Ascending aorta (tissue), 2 donors: ENCODE measurements at regions not wholly inside any gene's neighbourhood (a gene's known extent, or its start where the extent isn't known, plus 50 kb on each side); places are given as distances from the start of the nearest gene placed in this dataset.

Source experiments
- DNase-seq, 2 donors: peaks; one replicate each; pipeline ENCODE4 v3.0.0-alpha.2; 2019; ENCODE audit warnings: low spot score in 2 of 2
- H3K27ac ChIP-seq, 2 donors: fragments of 200-600 bp; sonication (generic); one replicate each; pipeline ENCODE4 v1.5.1; 2016 to 2017; ENCODE audit warnings: mild to moderate bottlenecking in 1 of 2
- H3K27me3 ChIP-seq: fragments of 200-600 bp; sonication (generic); one replicate; pipeline ENCODE4 v1.5.1; 2017
- H3K36me3 ChIP-seq, 2 donors: fragments of 200-600 bp; sonication (generic); one replicate each; pipeline ENCODE4 v1.5.1; 2016
- H3K4me1 ChIP-seq, 2 donors: fragments of 200-600 bp; sonication (generic); one replicate each; pipeline ENCODE4 v1.5.1; 2016 to 2017; ENCODE audit warnings: mild to moderate bottlenecking in 1 of 2
- H3K4me3 ChIP-seq, 2 donors: fragments of 200-600 bp; sonication (generic); one replicate each; pipeline ENCODE4 v1.5.1; 2016 to 2017; ENCODE audit warnings: mild to moderate bottlenecking in 1 of 2
- H3K9me3 ChIP-seq, 2 donors: fragments of 200-600 bp; sonication (generic); one replicate each; pipeline ENCODE4 v1.5.1; 2016
- intact Hi-C: fragments of 100-400 bp; cut with DNase I; formaldehyde crosslinking; loops from one replicate; pipeline ENCODE4 v1.15.1; 2023
- TF ChIP-seq, protein P1 (sequence below), 3 experiments: fragments of 200-600 bp in 2 of 3; fragments of 450-650 bp in 1 of 3; sonication (generic) in 2 of 3; IDR thresholded peaks; one replicate each; pipeline ENCODE4 v1.5.1; 2016 to 2019; ENCODE audit warnings: antibody characterized with exemption in 3 of 3, mild to moderate bottlenecking in 1 of 3, moderate library complexity in 1 of 3

DNA sequence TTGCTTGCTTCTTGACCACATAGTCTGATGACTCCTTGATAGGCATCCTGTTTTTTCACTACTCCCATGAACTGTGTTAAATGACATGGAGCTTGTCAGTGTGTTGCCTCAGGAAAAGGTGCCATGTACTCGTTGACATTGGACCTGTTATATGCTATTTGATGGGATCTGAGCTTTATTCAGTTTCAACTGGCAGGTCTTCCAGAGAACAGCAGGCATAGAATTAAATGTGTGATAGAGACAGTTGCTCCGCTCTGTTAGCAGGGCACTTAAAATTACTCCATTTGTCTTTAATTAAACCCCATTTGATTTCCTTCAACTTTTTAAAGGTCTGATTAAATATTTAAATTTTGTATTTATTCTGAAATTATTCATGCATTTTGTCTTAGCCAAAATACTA, 189.7 kb upstream of the ADGRL4 start:
- no peak overlapping the region for H3K4me3 ChIP-seq
- H3K36me3 ChIP-seq = no peaks in the 10 kb centered on the region
- H3K9me3 ChIP-seq = no peaks in the 10 kb centered on the region
- intact Hi-C loops = loop anchor here (5.0 kb wide), 1 partner anchor 359 kb away; no protein-coding TSS in a partner anchor
- no peak overlapping the region for H3K27ac ChIP-seq
- no peaks in the 10 kb centered on the region for H3K27me3 ChIP-seq
- no peaks in the 10 kb centered on the region for H3K4me1 ChIP-seq
- DNase-seq = no peak
- TF ChIP-seq, protein P1, sequence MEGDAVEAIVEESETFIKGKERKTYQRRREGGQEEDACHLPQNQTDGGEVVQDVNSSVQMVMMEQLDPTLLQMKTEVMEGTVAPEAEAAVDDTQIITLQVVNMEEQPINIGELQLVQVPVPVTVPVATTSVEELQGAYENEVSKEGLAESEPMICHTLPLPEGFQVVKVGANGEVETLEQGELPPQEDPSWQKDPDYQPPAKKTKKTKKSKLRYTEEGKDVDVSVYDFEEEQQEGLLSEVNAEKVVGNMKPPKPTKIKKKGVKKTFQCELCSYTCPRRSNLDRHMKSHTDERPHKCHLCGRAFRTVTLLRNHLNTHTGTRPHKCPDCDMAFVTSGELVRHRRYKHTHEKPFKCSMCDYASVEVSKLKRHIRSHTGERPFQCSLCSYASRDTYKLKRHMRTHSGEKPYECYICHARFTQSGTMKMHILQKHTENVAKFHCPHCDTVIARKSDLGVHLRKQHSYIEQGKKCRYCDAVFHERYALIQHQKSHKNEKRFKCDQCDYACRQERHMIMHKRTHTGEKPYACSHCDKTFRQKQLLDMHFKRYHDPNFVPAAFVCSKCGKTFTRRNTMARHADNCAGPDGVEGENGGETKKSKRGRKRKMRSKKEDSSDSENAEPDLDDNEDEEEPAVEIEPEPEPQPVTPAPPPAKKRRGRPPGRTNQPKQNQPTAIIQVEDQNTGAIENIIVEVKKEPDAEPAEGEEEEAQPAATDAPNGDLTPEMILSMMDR (IDR thresholded peaks at IDR 0.05) = no peak

- Histone ChIP-seq H3K4me3 (no peak overlapping the region), H3K4me1 (no peaks in the 10 kb centered on the region), H3K27ac (no peak overlapping the region), H3K36me3 (no peaks in the 10 kb centered on the region), H3K9me3 (no peaks in the 10 kb centered on the region), H3K27me3 (no peaks in the 10 kb centered on the region)
- no peak for DNase-seq
- TF ChIP-seq, protein P1 (IDR thresholded peaks at IDR 0.05) = no peak
- intact Hi-C loops = no loop called here
Measured at GRCh38 chr1:79193211-79194079, 186.9 kb upstream of the ADGRL4 start.

GRCh38 chr1:79190074-79190473, 183.5 kb upstream of the ADGRL4 start:
- Histone ChIP-seq H3K27ac (no peak overlapping the region), H3K4me3 (no peak overlapping the region), H3K9me3 (no peaks in the 10 kb centered on the region), H3K36me3 (no peaks in the 10 kb centered on the region), H3K4me1 (no peaks in the 10 kb centered on the region), H3K27me3 (no peaks in the 10 kb centered on the region)
- DNase-seq = no peak
- TF ChIP-seq, protein P1 (IDR thresholded peaks at IDR 0.05) = no peak
- intact Hi-C loops = no loop called here

GRCh38 chr1:79188337-79188736, 181.8 kb upstream of the ADGRL4 start:
- no peaks in the 10 kb centered on the region for H3K4me1 ChIP-seq
- no peak overlapping the region for H3K27ac ChIP-seq
- no peaks in the 10 kb centered on the region for H3K27me3 ChIP-seq
- no peaks in the 10 kb centered on the region for H3K36me3 ChIP-seq
- intact Hi-C loops = no loop called here
- TF ChIP-seq, protein P1 (IDR thresholded peaks at IDR 0.05) = no peak
- no peaks in the 10 kb centered on the region for H3K9me3 ChIP-seq
- no peak for DNase-seq
- H3K4me3 ChIP-seq = no peak overlapping the region

GRCh38 chr1:79186260-79186659, 179.7 kb upstream of the ADGRL4 start:
- H3K4me3 ChIP-seq = no peak overlapping the region
- DNase-seq = no peak
- no peaks in the 10 kb centered on the region for H3K36me3 ChIP-seq
- TF ChIP-seq, protein P1 (IDR thresholded peaks at IDR 0.05) = no peak
- no peaks in the 10 kb centered on the region for H3K27me3 ChIP-seq
- H3K27ac ChIP-seq = no peak overlapping the region
- no peaks in the 10 kb centered on the region for H3K4me1 ChIP-seq
- intact Hi-C loops = no loop called here
- H3K9me3 ChIP-seq = no peaks in the 10 kb centered on the region
